ENCODE measurements at regions not wholly inside any gene's neighbourhood (a gene's known extent, or its start where the extent isn't known, plus 50 kb on each side); places are given as distances from the start of the nearest gene placed in this dataset.

- TF ChIP-seq CTCF (IDR thresholded peaks at IDR 0.05 in 2 of 3, conservative IDR thresholded peaks at IDR 0.05 in 1 of 3; ENCODE audit: borderline replicate concordance in 1 of 3, insufficient read depth in 1 of 3, low read depth in 2 of 3, low read length in 2 of 3) (no peak), POLR2A (IDR thresholded peaks at IDR 0.05; ENCODE audit: borderline replicate concordance, extremely low read depth, insufficient read depth, insufficient read length) (no peak), ZBTB33 (IDR thresholded peaks at IDR 0.05; ENCODE audit: extremely low read depth, insufficient replicate concordance, low read length) (no peak), YY1 (IDR thresholded peaks at IDR 0.05; ENCODE audit: extremely low read depth, insufficient replicate concordance, low read depth, low read length) (no peak), MAX (IDR thresholded peaks at IDR 0.05) (no peak), CEBPB (IDR thresholded peaks at IDR 0.05; ENCODE audit: low read depth) (no peak), EGR1 (IDR thresholded peaks at IDR 0.05; ENCODE audit: low read depth) (no peak)
Measured at GRCh38 chr4:175048906-175049305, 130.7 kb downstream of the ADAM29 start.
